ENCODE measurements at regions not wholly inside any gene's neighbourhood (a gene's known extent, or its start where the extent isn't known, plus 50 kb on each side); places are given as distances from the start of the nearest gene placed in this dataset.

DNA sequence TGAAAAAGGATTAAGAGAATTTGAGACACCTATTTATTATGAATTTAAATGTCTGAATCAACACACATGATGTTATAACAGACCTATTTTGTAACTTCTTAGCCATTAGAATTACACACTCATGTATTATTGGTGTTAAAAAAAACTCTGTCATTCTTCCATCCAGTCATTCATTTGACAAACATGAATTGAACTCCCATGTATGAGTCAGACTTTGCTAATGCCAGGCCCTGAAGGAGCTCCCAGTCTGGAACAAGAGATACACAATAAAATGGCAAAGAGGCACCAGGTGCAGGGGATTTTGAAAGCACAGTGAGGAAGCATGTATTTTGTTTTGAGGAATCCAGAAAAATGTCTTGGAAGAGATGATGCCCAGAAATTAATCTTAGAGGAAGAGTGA is 87.7 kb upstream of the EFHC2 start:
- TF ChIP-seq CTCF (IDR thresholded peaks at IDR 0.05) = no peak
- TF ChIP-seq REST (IDR thresholded peaks at IDR 0.05; ENCODE audit: insufficient read depth in 1 of 2, low read depth in 2 of 2, low read length in 1 of 2) = no peak
- no peak for TF ChIP-seq POLR2AphosphoS5 (IDR thresholded peaks at IDR 0.05; ENCODE audit: low read depth, low read length)

Measured in Panc1 (cell line).